IMR-90 (cell line): ENCODE measurements at regions not wholly inside any gene's neighbourhood (a gene's known extent, or its start where the extent isn't known, plus 50 kb on each side); places are given as distances from the start of the nearest gene placed in this dataset.

Experiments
- ATAC-seq: fragments of 200-7000 bp; cut with Tn5 transposase; 2 replicates; pipeline ENCODE4 v1.9.1; 2020; ENCODE audit warnings: low read depth, mild to moderate bottlenecking, moderate library complexity
- BruUV-seq: library from RNA; stranded (reverse); fragments of 400-500 nt; replicated peaks from 2 replicates; lab custom pipeline; 2021; lab: Mats Ljungman, UMichigan
- CTCF ChIA-PET: fragments of 300-600 bp; formaldehyde crosslinking; extraction: SDS; loops from one replicate; lab custom pipeline; 2021; ENCODE audit warnings: antibody characterized with exemption; lab: Yijun Ruan, JAX
- POLR2A ChIA-PET: fragments of 300-600 bp; sonication (Branson Sonifier 250); formaldehyde crosslinking; loops from one replicate; lab custom pipeline; 2022; ENCODE audit warnings: antibody characterized with exemption; ENCODE audit not compliant: unreplicated experiment; lab: Charles Lee
- DNase-seq: peaks from one replicate; pipeline ENCODE4 v3.0.0; 2013
- H2AFZ ChIP-seq: replicated peaks from 2 replicates; pipeline ENCODE3; 2013; ENCODE audit warnings: low read length, mild to moderate bottlenecking; ENCODE audit not compliant: poor library complexity
- H2AK5ac ChIP-seq: 2 replicates; pipeline ENCODE4 v1.6.1; 2013; ENCODE audit warnings: low read depth, low read length, inconsistent platforms
- H2AK9ac ChIP-seq: replicated peaks from 2 replicates; pipeline ENCODE3; 2013; ENCODE audit warnings: mild to moderate bottlenecking, low read depth, low read length, moderate library complexity; ENCODE audit not compliant: poor library complexity
- H2BK120ac ChIP-seq: 2 replicates; pipeline ENCODE4 v1.6.1; 2013; ENCODE audit warnings: low read depth, low read length, inconsistent platforms
- H2BK15ac ChIP-seq: 3 replicates; pipeline ENCODE4 v1.6.1; 2013; ENCODE audit warnings: low read depth, low read length, inconsistent platforms
- H2BK20ac ChIP-seq: 2 replicates; pipeline ENCODE4 v1.6.1; 2013; ENCODE audit warnings: low read depth, mild to moderate bottlenecking, inconsistent platforms, low read length, moderate library complexity
- H2BK5ac ChIP-seq: 2 replicates; pipeline ENCODE4 v1.6.1; 2013; ENCODE audit warnings: mild to moderate bottlenecking, low read depth, low read length, inconsistent platforms; ENCODE audit not compliant: poor library complexity, severe bottlenecking
- H3K14ac ChIP-seq: replicated peaks from 2 replicates; pipeline ENCODE4 v1.6.1; 2013; ENCODE audit warnings: low read depth, low read length, inconsistent platforms
- H3K18ac ChIP-seq: 2 replicates; pipeline ENCODE4 v1.6.1; 2013; ENCODE audit warnings: low read depth, low read length, control low read depth
- H3K23ac ChIP-seq: 2 replicates; pipeline ENCODE4 v1.6.1; 2013; ENCODE audit warnings: low read depth, low read length, inconsistent platforms
- H3K27ac ChIP-seq: 2 replicates; pipeline ENCODE4 v1.5.1; 2013; ENCODE audit warnings: mild to moderate bottlenecking, control low read depth, low read length; ENCODE audit not compliant: insufficient read depth
- H3K27me3 ChIP-seq: 2 replicates; pipeline ENCODE4 v1.6.1; 2013; ENCODE audit warnings: low read length; ENCODE audit not compliant: control insufficient read depth, insufficient read depth
- H3K36me3 ChIP-seq: 2 replicates; pipeline ENCODE4 v1.6.1; 2013; ENCODE audit warnings: low read length, mixed read lengths; ENCODE audit not compliant: control insufficient read depth, insufficient read depth
- H3K4ac ChIP-seq: 2 replicates; pipeline ENCODE4 v1.6.1; 2013; ENCODE audit warnings: low read depth, low read length, inconsistent platforms
- H3K4me1 ChIP-seq: 2 replicates; pipeline ENCODE4 v1.6.1; 2013; ENCODE audit warnings: low read length, mixed read lengths; ENCODE audit not compliant: control insufficient read depth, insufficient read depth
- H3K4me2 ChIP-seq: 2 replicates; pipeline ENCODE4 v1.6.1; 2013; ENCODE audit warnings: low read depth, mild to moderate bottlenecking, control low read depth, low read length, moderate library complexity
- H3K4me3 ChIP-seq: 2 replicates; pipeline ENCODE4 v1.5.1; 2013; ENCODE audit warnings: low read depth, mild to moderate bottlenecking, control low read depth, low read length, moderate library complexity; ENCODE audit not compliant: insufficient read depth
- H3K56ac ChIP-seq: 2 replicates; pipeline ENCODE4 v1.6.1; 2013; ENCODE audit warnings: low read length, inconsistent platforms; ENCODE audit not compliant: insufficient read depth; ENCODE audit errors: extremely low read depth
- H3K79me1 ChIP-seq, 2 experiments: 2 replicates each; pipeline ENCODE4 v1.6.1; 2013; ENCODE audit warnings: low read length in 2 of 2, inconsistent platforms in 1 of 2, low read depth in 1 of 2
- H3K9ac ChIP-seq: 2 replicates; pipeline ENCODE4 v1.6.1; 2013; ENCODE audit warnings: low read depth, low read length, control low read depth
- H3K9me1 ChIP-seq: 2 replicates; pipeline ENCODE4 v1.6.1; 2013; ENCODE audit warnings: low read length, inconsistent platforms; ENCODE audit not compliant: insufficient read depth
- H3K9me3 ChIP-seq: 2 replicates; pipeline ENCODE4 v1.6.1; 2013; ENCODE audit warnings: low read length; ENCODE audit not compliant: control insufficient read depth, insufficient read depth
- H4K20me1 ChIP-seq: 2 replicates; pipeline ENCODE4 v1.6.1; 2013; ENCODE audit warnings: low read length, inconsistent platforms; ENCODE audit not compliant: insufficient read depth
- H4K5ac ChIP-seq: 2 replicates; pipeline ENCODE4 v1.6.1; 2013; ENCODE audit warnings: mild to moderate bottlenecking, low read depth, low read length, control low read depth
- H4K8ac ChIP-seq, 2 experiments: 2 replicates each; pipeline ENCODE4 v1.6.1; 2013; ENCODE audit warnings: low read depth in 2 of 2, low read length in 2 of 2, control low read depth in 1 of 2, inconsistent platforms in 1 of 2
- H4K91ac ChIP-seq: 2 replicates; pipeline ENCODE4 v1.6.1; 2013; ENCODE audit warnings: low read depth, low read length, inconsistent platforms; ENCODE audit not compliant: insufficient read depth
- CEBPB ChIP-seq: IDR thresholded peaks from 2 replicates; pipeline ENCODE4 v1.6.1; 2012; ENCODE audit warnings: low read depth, low read length, improper control_type of control experiment
- CHD1 ChIP-seq: IDR thresholded peaks from 2 replicates; pipeline ENCODE4 v1.6.1; 2012; ENCODE audit warnings: low read depth, low read length, improper control_type of control experiment
- FOS ChIP-seq: fragments of 150-350 bp; IDR thresholded peaks from 2 replicates; pipeline ENCODE4 v1.6.1; 2016; ENCODE audit warnings: low read depth, low read length
- MAFK ChIP-seq: IDR thresholded peaks from 2 replicates; pipeline ENCODE4 v1.6.1; 2012; ENCODE audit warnings: low read depth, low read length, improper control_type of control experiment
- MAZ ChIP-seq: IDR thresholded peaks from 2 replicates; pipeline ENCODE4 v1.6.1; 2012; ENCODE audit warnings: low read depth, mild to moderate bottlenecking, low read length, improper control_type of control experiment, moderate library complexity, borderline replicate concordance
- MXI1 ChIP-seq: IDR thresholded peaks from 2 replicates; pipeline ENCODE4 v1.6.1; 2012; ENCODE audit warnings: low read depth, mild to moderate bottlenecking, low read length, moderate library complexity, borderline replicate concordance
- NFE2L2 ChIP-seq: fragments of 150-350 bp; IDR thresholded peaks from 2 replicates; pipeline ENCODE4 v1.6.1; 2016; ENCODE audit warnings: low read depth, mild to moderate bottlenecking, low read length
- POLR2A ChIP-seq: IDR thresholded peaks from 2 replicates; pipeline ENCODE4 v1.6.1; 2012; ENCODE audit warnings: mild to moderate bottlenecking, low read depth, low read length
- RAD21 ChIP-seq: IDR thresholded peaks from 2 replicates; pipeline ENCODE4 v1.6.1; 2012; ENCODE audit warnings: low read length, improper control_type of control experiment
- RFX5 ChIP-seq: IDR thresholded peaks from 2 replicates; pipeline ENCODE4 v1.8.0; 2012; ENCODE audit warnings: low read depth, mild to moderate bottlenecking, low read length, moderate library complexity
- SMC3 ChIP-seq: fragments of 150-350 bp; IDR thresholded peaks from 2 replicates; pipeline ENCODE4 v1.6.1; 2016; ENCODE audit warnings: low read depth, mild to moderate bottlenecking, antibody characterized with exemption, low read length, moderate library complexity
- dilution Hi-C: fragments of 300-500 bp; cut with HindIII; formaldehyde crosslinking; loops from one replicate; pipeline ENCODE4 v1.14.3; 2018; ENCODE audit warnings: low sequenced_read_pairs; ENCODE audit not compliant: unreplicated experiment
- in situ Hi-C: fragments of 300-500 bp; cut with MboI; formaldehyde crosslinking; loops from 3 replicates; pipeline ENCODE4 v1.14.3; 2019; ENCODE audit warnings: low sequenced_read_pairs, inconsistent platforms, mixed read lengths
- intact Hi-C: fragments of 100-400 bp; cut with micrococcal nuclease; formaldehyde crosslinking; loops from 2 replicates; pipeline ENCODE4 v1.10.0; 2022
- TF ChIP-seq, protein P1 (sequence below): conservative IDR thresholded peaks from 2 replicates; pipeline ENCODE4 v1.5.1; 2012; ENCODE audit warnings: mild to moderate bottlenecking, low read depth, low read length, improper control_type of control experiment
- TF ChIP-seq, protein P2 (sequence below): fragments of 150-350 bp; IDR thresholded peaks from 2 replicates; pipeline ENCODE4 v1.6.1; 2017; ENCODE audit warnings: mild to moderate bottlenecking, antibody characterized with exemption, low read length, low read depth
- TF ChIP-seq, protein P3 (sequence below): fragments of 150-350 bp; IDR thresholded peaks from 2 replicates; pipeline ENCODE4 v1.6.1; 2016; ENCODE audit warnings: low read depth, mild to moderate bottlenecking, low read length, moderate library complexity, borderline replicate concordance

DNA sequence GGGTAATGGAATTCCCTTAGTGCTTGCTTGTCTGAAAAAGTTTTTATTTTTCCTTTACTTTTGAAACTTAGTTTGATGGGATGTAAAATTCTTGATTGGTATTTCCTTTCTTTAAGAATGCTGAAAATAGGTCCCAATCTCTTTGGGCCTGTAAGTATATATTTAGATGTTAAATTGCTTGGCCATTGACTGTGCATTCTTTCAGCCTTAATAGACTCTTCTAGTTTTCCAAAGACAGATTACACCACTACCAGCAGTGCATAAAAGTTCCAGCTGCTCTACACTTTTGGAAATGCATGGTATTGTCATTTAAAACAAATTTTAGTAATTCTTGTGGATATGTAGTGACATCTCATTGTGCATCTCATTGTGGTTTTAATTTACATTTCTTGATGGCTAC, 464.8 kb upstream of the USP24 start:
- peak overlapping the region; percentile 68; the same call in 1 of the 2 replicates for H3K56ac ChIP-seq
- 0 out of 2 replicates have a peak overlapping the region, but pooled peaks have one; percentile 75 for H3K14ac ChIP-seq
- H4K20me1 ChIP-seq, result no peaks in the 10 kb centered on the region
- ChIA-PET POLR2A (no interaction called here), CTCF (interaction anchor here (1.0 kb wide), 1 partner anchor 160 kb away, joined by 3 read pairs; no protein-coding TSS in a partner anchor)
- dilution Hi-C loops, result no loop called here
- peak overlapping the region; percentile 50; the same call in 1 of the 2 replicates for H3K27ac ChIP-seq
- H2BK5ac ChIP-seq, result peak overlapping the region; percentile 98
- no peak overlapping the region for H3K23ac ChIP-seq
- H2BK20ac ChIP-seq, result peak overlapping the region; percentile 91
- H3K4me1 ChIP-seq, result 0 out of 2 replicates have a peak, but pooled peaks cover 2% of the 10 kb centered on the region
- no peak overlapping the region for H2AK5ac ChIP-seq
- H3K18ac ChIP-seq, result peak overlapping the region; percentile 79; the same call in 1 of the 2 replicates
- no TSS peak for BruUV-seq
- H3K9ac ChIP-seq, result no peak overlapping the region; the same call in 1 of the 2 replicates
- in situ Hi-C loops, result no loop called here
- H2BK15ac ChIP-seq, result no peak overlapping the region
- no peaks in the 10 kb centered on the region for H3K79me1 ChIP-seq
- no peaks in the 10 kb centered on the region for H3K9me1 ChIP-seq
- peak overlapping the region in 1 of 2 experiments; percentile 78; a peak in 1 of 4 replicates for H4K8ac ChIP-seq
- peak overlapping the region; percentile 77 for H2BK120ac ChIP-seq
- no peak overlapping the region for H2AK9ac ChIP-seq
- no peaks in the 10 kb centered on the region for H3K27me3 ChIP-seq
- H4K91ac ChIP-seq, result no peak overlapping the region
- intact Hi-C loops, result loop anchor here (10.0 kb wide), 1 partner anchor 535 kb away; no protein-coding TSS in a partner anchor
- H4K5ac ChIP-seq, result peak overlapping the region; percentile 67; the same call in 1 of the 2 replicates
- ATAC-seq (peak; percentile 93), DNase-seq (peak; percentile 78)
- H3K9me3 ChIP-seq, result no peaks in the 10 kb centered on the region
- no peak for TF ChIP-seq CEBPB
- no peak for TF ChIP-seq MXI1
- no peak for TF ChIP-seq CHD1
- TF ChIP-seq, protein P1, sequence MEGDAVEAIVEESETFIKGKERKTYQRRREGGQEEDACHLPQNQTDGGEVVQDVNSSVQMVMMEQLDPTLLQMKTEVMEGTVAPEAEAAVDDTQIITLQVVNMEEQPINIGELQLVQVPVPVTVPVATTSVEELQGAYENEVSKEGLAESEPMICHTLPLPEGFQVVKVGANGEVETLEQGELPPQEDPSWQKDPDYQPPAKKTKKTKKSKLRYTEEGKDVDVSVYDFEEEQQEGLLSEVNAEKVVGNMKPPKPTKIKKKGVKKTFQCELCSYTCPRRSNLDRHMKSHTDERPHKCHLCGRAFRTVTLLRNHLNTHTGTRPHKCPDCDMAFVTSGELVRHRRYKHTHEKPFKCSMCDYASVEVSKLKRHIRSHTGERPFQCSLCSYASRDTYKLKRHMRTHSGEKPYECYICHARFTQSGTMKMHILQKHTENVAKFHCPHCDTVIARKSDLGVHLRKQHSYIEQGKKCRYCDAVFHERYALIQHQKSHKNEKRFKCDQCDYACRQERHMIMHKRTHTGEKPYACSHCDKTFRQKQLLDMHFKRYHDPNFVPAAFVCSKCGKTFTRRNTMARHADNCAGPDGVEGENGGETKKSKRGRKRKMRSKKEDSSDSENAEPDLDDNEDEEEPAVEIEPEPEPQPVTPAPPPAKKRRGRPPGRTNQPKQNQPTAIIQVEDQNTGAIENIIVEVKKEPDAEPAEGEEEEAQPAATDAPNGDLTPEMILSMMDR, result no peak
- TF ChIP-seq RAD21, result no peak
- TF ChIP-seq, protein P2, sequence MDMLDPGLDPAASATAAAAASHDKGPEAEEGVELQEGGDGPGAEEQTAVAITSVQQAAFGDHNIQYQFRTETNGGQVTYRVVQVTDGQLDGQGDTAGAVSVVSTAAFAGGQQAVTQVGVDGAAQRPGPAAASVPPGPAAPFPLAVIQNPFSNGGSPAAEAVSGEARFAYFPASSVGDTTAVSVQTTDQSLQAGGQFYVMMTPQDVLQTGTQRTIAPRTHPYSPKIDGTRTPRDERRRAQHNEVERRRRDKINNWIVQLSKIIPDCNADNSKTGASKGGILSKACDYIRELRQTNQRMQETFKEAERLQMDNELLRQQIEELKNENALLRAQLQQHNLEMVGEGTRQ, result no peak
- TF ChIP-seq, protein P3, sequence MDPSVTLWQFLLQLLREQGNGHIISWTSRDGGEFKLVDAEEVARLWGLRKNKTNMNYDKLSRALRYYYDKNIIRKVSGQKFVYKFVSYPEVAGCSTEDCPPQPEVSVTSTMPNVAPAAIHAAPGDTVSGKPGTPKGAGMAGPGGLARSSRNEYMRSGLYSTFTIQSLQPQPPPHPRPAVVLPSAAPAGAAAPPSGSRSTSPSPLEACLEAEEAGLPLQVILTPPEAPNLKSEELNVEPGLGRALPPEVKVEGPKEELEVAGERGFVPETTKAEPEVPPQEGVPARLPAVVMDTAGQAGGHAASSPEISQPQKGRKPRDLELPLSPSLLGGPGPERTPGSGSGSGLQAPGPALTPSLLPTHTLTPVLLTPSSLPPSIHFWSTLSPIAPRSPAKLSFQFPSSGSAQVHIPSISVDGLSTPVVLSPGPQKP, result no peak
- TF ChIP-seq FOS, result no peak
- TF ChIP-seq POLR2A, result no peak
- no peak for TF ChIP-seq RFX5
- TF ChIP-seq MAFK, result no peak
- no peak for TF ChIP-seq SMC3
- TF ChIP-seq MAZ, result no peak
- no peak for TF ChIP-seq NFE2L2
- H2AFZ ChIP-seq, result no peak overlapping the region
- peak overlapping the region; percentile 62; the same call in 1 of the 2 replicates for H3K4ac ChIP-seq
- H3K4me2 ChIP-seq, result no peak overlapping the region
- H3K36me3 ChIP-seq, result no peaks in the 10 kb centered on the region
- no peak overlapping the region for H3K4me3 ChIP-seq
